Dermis microvascular lymphatic vessel endothelial cell (primary cell): ENCODE measurements at regions not wholly inside any gene's neighbourhood (a gene's known extent, or its start where the extent isn't known, plus 50 kb on each side); places are given as distances from the start of the nearest gene placed in this dataset.
"Not testable (repeated sequence)": the region's sequence is repeated elsewhere in the genome, so short reads cannot be mapped to it uniquely, and the experiment has no call there.

Experiments
- DNase-seq, 2 donors: peaks; one replicate each; pipeline versions ENCODE4 v3.0.0 to v3.0.0-alpha.2; 2010; ENCODE audit warnings: low read depth in 2 of 2

GRCh38 chr4:62470020-62470419 is 1269.9 kb downstream of the ADGRL3 start:
- no peak for DNase-seq

- DNase-seq, result no peak
Measured at GRCh38 chr4:62461961-62462360, 1261.8 kb downstream of the ADGRL3 start.

- DNase-seq, result no peak
Measured at GRCh38 chr4:62460329-62460728, 1260.2 kb downstream of the ADGRL3 start.

DNA sequence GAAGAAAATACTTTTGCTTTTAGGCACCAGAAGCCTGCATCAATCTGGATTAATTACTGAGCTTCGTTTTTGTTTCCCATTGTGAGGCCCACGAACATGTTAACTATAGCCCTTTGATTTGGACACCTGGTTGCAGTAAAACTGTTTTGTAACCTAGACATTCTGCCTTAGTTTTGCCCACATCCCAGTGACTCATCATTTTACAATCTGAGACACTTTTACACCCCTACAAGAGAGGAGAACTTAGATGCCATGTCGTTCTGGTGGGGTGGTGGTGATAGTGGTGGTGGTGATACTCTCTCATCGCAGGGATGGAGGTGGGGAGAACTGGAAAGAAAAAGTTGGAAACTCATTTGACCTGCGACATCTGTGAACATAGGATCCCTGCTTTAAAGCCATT is 1257.2 kb downstream of the ADGRL3 start:
- no peak for DNase-seq

GRCh38 chr4:62455871-62456270 is 1255.7 kb downstream of the ADGRL3 start:
- DNase-seq, result no peak

- no peak for DNase-seq
Measured at GRCh38 chr4:62454535-62454934, 1254.4 kb downstream of the ADGRL3 start.

DNA sequence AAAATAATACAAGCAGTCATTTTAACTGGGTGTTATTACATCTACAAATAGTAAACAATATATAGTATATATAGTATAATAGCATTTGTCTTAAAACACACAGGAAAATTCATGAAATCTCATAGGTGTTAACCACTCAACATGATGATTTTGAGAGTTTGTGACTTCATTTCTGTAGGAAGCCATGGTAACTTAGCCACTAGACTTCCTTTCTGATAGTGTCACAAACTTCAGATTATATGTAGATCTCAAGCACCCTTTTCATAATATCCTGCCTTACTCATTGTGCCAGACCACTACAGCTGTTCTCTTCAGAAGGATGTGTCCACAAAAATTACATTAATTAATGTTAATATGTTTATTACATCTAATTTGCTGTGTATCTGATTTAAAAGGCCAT is 1250.6 kb downstream of the ADGRL3 start:
- DNase-seq, result no peak

DNA sequence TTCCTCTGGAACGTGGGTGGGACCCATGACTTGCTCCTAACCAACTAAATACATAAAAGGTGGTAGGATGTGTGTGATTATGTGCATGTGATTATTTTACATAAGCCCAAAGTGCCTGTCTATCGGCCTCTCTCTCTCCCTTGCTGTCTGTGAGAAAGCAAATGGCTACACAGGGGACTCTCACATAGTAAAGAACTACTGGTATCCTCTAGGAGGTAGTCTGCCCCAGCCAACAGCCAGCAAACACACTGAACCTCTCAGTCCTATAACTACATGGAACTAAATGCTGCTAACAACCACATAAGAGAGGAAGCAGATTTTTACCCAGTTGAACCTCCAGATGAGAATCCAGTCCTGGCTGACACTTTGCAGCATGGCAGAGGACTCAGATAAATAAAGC is 1249.4 kb downstream of the ADGRL3 start:
- no peak for DNase-seq

- DNase-seq, result no peak
Measured at GRCh38 chr4:62448911-62449310, 1248.8 kb downstream of the ADGRL3 start.

GRCh38 chr4:62439051-62439450 is 1238.9 kb downstream of the ADGRL3 start:
- DNase-seq, result no peak

- no peak for DNase-seq
Measured at GRCh38 chr4:62434921-62435320, 1234.8 kb downstream of the ADGRL3 start.

GRCh38 chr4:62431513-62432231 is 1231.5 kb downstream of the ADGRL3 start:
- not testable (repeated sequence) for DNase-seq

- DNase-seq, result no peak
Measured at GRCh38 chr4:62429297-62429696, 1229.2 kb downstream of the ADGRL3 start.

DNA sequence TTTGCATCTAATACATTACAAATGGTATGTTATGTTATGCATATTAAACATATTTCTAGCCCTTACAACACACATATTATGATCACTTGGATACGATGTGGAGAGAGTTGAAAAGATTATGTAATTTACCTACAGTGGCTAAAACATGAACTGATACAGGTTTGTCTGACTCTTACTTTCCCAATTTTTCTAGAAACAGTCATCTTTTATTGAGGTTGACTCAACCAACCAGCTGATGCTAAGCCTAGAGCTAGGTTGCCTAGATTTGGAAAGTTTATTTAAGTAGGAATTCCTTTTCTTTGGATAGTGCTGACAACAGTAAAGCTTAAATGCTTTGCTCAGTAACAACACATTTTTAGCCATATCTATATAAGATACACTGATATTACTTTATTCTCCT is 1215.1 kb downstream of the ADGRL3 start:
- DNase-seq, result no peak

DNA sequence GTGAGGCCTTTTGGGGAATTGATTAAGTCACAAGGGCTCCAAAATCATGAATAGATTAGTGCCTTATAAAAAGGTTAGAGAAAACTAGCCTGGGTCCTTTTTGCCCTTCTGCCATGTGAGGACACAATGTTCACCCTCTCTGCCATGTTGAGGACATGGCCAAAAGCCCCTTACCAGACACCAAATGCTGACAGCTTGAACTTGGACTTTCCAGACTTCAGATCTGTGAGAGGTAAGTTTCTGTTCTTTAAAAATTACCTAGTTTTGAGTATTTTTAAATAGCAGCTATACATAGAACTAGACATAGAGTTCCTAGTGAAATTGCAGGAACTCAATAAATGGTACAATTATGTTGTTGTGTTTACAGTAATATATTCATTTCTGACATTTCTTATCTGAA is 1214.4 kb downstream of the ADGRL3 start:
- DNase-seq, result no peak

GRCh38 chr4:62410371-62411003 is 1210.4 kb downstream of the ADGRL3 start:
- no peak for DNase-seq

DNA sequence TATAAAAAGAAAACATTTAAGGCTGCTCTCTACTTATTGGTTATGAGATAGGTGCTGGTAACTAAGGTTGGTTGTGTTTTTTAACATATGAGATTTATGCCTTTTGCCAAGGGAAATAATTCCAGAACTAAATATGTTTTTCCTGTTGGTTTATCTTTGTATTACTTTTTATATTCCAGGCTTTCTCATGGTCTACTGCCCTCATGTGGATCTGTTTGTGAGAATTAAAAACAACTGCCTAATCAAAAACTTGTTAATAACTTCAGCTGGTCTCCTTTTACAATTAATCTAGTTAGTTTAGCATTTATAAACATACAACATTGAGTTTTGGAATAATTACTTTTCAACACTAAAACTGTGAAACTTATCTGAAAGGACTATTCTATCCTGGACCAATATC is 1208.3 kb downstream of the ADGRL3 start:
- no peak for DNase-seq

DNA sequence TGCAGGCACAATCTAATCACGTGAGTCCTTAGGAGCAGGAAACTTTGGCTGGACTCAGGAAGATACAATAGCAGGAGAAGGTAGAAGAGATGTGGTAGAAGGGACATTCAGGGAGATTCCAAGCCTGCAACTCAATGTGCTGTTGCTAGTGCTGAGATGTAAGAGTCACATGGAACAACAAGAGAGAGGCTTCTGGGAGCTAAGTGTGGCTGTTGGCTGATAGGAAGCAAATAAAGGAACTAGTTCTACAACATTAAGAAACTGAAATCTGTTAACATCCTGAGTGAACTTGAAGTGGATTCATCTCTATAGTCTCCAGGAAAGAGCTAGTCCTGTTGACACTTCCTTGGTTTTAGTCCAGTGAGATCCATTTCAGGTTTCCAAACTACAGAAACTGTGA is 1207.4 kb downstream of the ADGRL3 start:
- no peak for DNase-seq

DNA sequence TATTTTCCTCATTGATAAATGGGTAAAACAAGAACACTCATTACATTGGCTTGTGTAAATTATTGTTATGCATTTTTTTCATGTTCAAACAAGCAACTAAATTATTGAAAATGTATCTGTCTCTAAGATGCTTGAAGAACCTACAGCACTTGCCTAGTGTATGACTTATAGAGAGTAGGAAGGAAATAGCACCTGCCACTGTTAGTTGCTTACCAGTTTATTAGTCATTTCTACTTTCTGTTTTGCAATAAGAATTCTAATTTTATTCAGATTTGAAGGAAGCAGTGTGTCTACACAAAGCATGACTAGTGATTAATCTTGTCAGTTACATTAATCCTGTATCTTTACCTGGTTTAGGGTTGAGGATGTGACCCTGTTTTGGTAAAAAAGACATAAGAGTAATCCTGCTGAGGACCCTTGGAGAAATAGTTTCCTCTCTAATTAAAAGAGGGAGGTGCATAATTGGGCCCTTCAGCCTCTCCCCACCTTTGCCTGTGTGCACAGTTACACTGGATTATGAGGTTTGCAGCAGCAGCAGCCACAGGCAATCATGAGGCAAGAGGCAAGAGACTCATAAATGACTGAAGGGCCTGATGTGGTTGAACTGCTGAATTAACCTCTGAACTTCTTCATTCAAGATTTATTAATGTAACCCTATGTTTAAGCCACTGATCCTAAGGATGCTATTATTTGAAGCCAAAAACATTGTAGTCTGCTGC is 1202.1 kb downstream of the ADGRL3 start:
- no peak for DNase-seq

GRCh38 chr4:62399242-62399641 is 1199.1 kb downstream of the ADGRL3 start:
- DNase-seq, result no peak

DNA sequence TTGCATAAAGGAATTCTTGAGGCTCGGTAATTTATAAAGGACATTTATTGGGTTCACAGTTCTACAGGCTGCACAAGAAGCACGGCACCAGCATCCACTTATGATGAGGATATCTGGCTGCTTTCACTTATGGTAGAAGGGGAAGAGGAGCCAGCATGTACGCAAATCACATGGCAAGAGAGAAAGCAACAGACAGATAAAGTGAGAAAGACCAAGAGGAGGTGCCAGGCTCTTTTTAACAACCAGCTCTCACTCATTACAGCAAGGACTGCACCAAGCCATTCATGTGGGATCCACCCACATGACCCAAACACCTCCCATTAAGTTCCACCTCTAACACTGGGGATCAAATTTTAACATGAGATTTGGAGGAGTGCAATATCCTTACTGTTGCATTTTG is 1198.2 kb downstream of the ADGRL3 start:
- no peak for DNase-seq

- no peak for DNase-seq
Measured at GRCh38 chr4:62394766-62395165, 1194.6 kb downstream of the ADGRL3 start.

- DNase-seq, result no peak
Measured at GRCh38 chr4:62387808-62388207, 1187.7 kb downstream of the ADGRL3 start.
